ENCODE measurements at regions not wholly inside any gene's neighbourhood (a gene's known extent, or its start where the extent isn't known, plus 50 kb on each side); places are given as distances from the start of the nearest gene placed in this dataset.

DNA sequence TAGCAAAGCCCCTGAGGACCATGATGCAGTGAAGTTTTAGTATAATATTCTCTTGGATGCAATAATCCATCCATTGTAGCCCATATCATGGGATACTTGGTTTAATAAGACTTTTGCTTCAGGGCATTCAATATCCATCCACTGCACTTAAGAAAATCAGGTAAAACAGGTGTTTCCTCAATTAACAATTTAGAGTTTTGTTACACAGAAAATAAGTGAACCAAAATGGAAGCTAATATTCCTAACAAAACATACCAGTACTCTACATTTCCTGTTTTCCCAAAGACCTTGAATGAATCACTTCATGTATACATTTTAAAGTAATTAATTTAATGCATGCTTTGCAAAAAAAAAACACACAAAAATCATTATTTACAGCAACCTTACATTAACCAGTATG is 305.6 kb downstream of the NR2F1-AS1 start:
- no peak for DNase-seq (ENCODE audit: low read depth)

DNA sequence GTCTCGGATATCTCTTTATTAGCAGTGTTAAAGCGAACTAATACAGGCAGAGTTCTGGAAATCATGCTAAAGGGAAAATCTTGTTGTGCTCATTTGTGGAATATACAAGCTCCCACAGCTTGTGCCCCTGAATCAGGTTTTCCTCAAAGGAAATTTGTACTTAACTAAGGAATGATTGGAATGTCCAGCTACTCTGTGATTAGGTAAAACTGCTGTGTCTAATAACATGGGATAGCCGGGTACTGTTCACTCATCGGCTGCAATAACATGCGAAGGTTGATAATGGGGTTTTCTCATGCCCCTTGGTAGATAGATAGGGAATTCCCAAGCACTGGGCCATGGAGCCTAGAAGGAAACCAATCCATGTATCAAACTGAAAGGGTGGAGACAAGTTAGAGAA is 306.7 kb downstream of the NR2F1-AS1 start:
- peak; percentile 49 for DNase-seq (ENCODE audit: low read depth)

DNA sequence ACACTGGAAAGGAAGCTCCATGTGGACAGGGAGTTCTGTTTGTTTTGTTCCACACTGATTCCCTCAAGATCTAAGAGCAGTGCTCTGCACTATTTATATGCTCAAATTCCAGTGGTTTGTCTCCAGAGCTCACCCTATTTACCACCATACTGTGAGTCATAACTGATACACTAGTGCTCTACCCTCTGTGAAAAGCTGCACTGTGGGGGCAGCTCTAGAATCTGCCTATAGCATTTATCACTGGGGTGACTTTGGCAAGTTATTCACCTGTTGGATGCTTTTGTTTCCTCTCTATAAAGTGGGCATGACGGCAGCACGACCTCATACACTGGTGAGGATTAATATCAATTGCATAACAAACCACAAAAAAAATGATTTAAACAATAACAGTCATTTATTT is 307.8 kb downstream of the NR2F1-AS1 start:
- DNase-seq (ENCODE audit: low read depth) = peak; percentile 79

DNA sequence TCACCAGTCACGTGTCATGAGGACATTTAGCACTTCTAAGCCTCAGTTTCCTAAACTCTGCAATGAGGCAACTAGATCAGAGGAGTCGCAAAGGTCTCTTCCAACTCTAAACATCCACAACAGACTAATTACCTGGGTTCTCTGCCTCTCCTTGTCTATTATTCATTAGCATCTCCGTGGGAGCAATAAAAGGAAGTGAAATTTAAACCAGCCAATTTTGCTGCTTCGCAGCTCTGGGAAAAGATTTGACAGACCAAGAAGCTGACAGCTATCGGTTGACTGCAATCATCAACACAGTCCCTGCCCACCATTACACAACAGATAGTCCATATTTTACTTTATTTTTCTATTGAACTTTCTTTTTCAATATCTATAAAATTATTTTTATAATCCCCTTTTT is 308.9 kb downstream of the NR2F1-AS1 start:
- no peak for DNase-seq (ENCODE audit: low read depth)

DNA sequence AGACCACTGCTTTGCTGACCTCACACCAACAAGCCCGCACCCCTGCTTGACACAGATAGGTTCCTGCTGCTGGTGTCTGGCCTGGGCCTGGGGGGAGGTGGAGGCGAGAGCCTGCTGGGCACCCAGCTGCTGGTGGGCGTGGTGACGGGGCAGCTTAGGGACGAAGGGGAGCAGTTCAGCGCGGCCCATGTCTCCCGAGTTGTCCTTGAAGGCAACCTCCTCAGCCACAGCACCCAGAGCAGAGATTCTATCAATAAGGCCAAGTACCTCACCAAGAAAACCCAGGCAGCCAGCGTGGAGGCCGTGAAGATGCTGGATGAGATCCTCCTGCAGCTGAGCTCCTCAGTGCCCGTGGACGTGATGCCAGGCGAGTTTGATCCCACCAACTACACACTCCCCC is 313.3 kb downstream of the NR2F1-AS1 start:
- DNase-seq (ENCODE audit: low read depth) = no peak

DNA sequence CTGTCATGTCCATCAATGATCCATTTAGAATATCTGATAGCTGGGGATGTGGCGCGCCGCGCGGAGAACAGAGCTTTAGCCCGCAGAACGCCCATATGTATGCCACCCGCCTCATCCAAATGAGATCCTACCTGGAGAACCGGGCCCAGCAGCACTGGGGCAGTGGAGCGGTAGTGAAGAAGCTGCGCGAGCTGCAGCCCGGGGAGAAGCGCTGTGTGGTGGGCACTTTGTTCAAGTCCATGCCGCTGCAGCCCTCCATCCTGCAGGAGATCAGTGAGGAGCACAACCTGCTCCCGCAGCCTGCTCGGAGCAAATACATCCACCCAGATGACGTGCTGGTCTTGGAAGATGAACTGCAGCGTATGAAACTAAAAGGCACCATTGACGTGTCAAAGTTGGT is 313.7 kb downstream of the NR2F1-AS1 start:
- DNase-seq (ENCODE audit: low read depth) = no peak

DNA sequence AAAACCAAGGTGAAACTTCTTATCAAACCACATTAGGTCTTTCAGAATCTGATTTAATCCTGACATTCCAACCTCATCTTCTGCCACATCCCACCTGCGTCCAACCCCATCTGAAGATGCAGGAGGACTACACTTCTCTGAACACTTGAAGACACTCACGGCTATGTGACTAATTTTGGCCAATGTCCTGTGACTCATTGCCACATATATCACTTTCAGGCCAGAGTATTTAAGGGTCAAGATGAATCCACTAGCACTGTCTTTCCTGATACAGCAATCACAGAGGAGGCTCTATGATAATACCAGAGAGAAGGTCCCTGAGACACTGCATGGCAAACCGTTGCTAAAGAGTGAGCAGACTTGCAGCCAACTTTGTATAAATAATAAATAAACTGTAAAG is 323.4 kb downstream of the NR2F1-AS1 start:
- peak; percentile 62 for DNase-seq (ENCODE audit: low read depth)

DNA sequence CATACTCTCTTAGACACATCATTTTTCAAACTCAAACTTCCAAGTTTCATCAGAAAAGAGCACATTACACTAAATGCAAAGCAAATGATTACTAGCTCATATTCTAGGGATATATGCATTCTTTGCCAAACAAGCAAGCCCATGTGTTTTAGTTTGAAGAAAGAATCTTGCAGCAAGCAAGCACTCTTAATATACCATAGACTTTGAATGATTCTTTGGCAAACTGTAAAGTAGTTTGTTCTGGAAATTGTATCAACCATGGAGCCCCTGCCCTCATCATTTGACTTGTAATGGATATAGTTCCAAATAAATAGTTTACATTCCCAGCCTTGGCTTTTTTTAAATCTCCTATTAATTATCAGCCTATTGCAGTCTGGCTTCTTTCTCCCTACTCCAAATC is 325.2 kb downstream of the NR2F1-AS1 start:
- no peak for DNase-seq (ENCODE audit: low read depth)

DNA sequence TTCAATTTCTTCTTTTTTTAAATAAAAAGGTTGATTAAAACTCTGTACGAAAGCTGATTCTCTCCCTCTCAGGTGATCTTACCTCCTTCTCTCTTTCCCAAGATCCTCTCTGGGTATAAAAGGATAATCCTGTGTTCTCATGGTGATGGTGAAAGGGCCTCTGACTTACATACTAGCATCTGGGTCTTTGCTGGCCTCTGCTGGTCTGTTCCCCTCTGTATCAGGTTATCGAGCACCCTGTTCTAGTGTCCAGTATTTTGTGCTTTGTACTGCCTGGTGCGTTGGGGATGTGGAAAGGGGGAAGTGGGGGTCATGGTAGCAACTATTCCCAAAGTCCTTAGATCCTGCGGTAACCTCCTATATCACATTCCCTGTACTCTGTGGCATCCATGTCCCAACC is 328.9 kb downstream of the NR2F1-AS1 start:
- no peak for DNase-seq (ENCODE audit: low read depth)

DNA sequence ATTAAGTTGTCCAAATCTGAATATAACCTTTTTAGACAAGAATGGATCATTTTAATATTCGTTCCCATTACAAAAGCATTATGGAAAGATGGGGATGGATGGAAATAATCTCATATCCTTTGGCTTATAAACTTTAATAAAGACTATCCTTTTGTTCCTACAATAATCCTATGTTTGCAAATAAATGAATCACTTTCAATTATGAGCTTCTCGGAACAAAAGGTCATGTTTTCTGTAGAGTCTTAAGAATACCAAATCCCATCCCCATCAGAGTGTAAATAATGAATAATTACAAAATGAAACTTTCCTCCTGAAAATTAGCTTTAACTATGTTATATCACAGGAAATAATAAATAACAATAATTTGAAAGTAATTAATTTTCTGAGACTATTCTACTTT is 329.7 kb downstream of the NR2F1-AS1 start:
- no peak for DNase-seq (ENCODE audit: low read depth)

DNA sequence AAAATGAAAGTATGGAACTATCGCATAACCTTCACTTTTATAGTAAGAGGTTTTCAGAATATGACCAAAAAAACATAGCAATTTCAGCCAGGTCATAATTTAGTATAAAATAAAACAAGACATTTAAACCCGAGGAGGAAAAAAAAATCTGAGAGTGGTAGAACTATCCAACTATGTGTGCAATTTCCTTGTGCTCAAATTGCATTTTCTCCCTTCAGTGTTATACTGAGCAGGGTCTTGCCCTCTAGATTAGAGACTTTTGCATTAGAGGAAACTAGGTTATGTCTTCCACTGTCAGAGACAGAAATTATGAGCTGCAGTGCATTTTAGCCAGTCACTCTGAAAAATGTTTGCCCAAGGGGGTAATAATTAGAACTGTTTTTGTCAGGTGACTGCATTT is 330.6 kb downstream of the NR2F1-AS1 start:
- no peak for DNase-seq (ENCODE audit: low read depth)

DNA sequence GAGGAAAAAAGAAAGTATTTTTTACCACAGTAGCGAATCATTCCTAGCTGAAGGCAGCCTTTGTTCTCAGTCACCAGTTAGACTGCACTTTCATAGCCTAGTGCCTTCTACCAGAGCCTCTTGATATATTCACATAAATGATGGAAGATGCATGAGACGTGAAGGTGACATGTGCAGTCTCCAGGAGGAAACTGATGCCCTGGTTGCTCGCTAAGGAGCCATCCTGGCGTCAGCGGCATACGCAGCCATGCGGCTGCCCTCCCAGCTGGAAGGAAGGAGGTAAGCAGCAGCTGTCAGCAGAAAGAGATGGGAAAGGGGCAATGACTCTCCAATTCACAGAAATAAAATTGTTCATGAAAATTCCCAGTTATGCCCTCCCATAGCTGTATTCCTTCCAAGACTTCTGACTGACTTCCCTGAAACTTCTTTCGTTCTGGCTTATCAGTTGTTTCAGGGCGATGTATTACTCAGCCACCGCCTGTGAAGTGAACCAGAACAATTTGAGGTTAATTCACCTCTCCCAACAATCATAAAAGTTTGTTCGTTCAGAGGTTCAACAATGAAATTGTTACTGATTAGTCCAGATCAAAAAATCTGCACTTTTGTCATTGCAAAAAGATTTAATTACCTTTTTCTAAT is 331.2 kb downstream of the NR2F1-AS1 start:
- no peak for DNase-seq (ENCODE audit: low read depth)

DNA sequence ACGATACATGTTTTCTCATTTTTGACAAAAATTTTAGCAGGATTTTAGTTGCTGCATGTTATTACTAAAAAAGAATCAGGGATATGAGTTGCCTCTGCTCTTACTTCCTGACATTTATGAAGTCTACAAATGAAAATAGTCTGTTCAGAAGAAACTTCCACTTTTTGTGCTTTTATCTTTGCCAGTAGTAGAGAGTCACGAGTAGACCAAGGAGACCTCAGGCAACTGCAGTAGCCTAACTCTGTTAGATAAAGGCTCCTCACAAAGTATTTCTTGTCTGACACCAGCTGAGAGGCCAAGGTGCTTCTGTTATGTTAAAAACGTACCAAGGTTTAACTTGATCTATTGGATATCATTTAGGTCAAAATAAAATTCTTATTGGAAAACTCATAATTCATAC is 333.9 kb downstream of the NR2F1-AS1 start:
- DNase-seq (ENCODE audit: low read depth) = no peak

DNA sequence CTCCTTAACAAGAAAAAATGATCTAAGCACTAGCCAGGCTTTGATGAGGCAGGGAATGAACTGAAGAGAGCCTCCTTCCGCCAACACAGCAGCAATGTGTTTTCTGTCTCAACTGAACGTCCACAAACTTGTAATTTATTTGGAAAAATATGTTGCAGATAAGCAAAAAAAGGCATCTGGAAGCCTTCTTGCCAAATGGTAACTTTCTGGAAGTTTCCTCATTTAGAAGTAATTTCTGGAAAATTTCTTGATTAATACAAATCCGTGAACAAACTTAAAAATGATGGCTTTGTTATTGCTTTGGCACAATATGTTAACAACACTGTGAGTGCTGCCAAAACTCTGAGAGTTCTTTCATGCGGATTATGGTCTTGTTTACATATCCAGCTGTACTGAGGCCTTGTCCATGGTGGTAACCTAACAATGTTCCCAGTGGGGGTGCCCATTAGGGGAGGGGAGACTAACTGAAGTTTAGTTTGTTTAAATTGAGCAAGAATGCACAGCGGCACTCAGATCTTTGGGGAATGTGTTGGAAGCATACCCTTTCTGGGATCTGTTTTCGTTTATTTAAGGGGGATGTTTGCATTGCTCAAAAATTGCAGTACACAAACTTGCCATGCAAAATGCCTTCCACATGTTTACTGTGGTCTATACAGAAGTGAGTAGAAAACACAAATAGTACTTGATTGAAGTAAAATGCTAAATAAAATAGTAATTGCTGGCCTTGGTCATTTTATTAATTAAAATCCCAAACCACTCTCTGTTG is 334.7 kb downstream of the NR2F1-AS1 start:
- DNase-seq (ENCODE audit: low read depth) = peak; percentile 16

DNA sequence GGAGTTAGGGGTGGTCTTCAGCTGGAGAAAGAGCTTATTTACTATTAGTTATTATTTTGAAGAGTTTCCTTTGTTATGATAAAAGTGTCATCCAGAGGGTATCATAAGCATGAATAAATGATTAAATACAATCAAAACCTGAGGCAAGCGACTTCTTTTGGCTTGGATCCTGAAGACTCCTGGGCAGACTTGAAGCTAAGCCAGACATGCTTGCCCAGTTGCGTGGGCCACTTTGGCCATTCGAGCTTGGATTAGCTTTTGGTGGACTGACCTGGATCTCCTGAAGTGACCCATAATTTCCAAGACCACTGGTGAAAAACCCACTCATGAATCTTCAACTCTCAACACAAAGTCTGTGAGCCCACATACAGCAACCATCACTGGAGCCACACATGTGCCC is 335.8 kb downstream of the NR2F1-AS1 start:
- DNase-seq (ENCODE audit: low read depth) = no peak

DNA sequence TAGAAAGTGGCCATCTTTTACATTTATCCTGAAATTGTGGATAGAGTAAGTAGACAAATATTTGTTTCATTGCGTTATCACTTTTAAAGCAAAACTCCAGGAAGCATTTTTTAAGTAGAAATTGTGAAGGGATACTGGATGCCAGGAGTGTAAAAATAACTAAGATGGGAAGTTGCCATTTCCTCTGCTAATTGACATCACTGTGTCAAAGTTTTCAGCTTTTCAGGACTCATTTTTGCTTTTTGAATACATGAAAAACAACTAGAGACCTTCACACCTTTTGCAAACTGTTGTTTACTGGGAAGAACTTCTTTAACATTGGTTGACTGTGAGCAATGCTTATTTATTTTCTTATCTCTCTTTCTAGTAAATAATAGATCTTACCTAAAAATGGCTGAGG is 337.5 kb downstream of the NR2F1-AS1 start:
- no peak for DNase-seq (ENCODE audit: low read depth)

DNA sequence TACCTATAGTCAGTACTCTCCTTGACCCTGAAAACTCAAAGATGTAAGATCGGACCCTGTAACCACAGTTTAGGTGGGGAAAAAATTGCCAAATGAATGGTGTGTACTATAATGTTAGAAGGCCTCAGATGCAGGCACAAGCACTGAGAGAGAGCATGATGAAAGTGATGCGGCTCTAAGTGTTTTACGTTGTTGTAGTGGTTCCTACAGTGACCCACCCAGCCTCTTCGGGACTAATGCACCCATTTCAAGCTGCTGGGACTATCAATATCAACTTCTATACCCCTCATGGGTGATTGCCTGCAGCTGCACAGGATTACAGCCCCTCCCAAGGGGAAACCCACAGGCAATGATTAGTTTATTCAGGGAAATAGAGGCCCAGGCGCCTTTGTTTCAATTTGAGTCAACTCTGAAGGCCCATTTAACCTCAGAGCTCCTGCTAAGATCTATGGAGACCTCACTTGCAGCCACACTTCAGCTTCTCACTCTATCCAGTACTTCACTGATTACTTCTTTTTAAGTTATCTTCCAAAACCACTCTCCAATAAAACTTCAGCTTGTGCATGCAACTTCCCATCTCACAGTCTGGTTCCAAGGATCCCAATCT is 340.7 kb downstream of the NR2F1-AS1 start:
- DNase-seq (ENCODE audit: low read depth) = no peak

DNA sequence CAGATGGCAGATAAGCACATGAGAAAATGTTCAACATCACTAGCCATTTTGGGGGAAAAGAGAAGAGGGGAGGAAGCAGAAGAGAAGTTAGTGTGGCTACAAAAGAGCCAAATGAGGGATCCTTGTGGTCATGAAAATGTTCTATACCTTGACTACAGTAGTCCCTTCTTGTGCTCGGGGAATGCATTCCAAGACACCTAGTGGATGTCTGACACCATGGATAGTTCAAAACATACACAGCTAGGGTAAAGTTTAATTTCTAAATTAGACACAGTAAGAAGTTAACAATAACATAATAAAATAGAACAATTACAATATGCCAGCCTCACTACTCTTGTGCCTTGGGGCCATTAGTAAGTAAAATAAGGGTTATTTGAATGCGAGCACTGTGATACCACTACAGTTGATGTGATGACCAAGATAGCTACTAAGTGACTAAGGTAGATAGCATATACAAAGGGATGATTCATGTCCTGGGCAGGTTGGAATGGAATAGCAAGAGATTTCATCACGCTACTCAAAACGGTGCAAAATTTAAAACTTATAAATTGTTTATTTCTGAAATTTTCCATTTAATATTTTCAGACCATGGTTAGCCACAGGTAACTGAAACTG is 344.1 kb downstream of the NR2F1-AS1 start:
- peak; percentile 69 for DNase-seq (ENCODE audit: low read depth)

DNA sequence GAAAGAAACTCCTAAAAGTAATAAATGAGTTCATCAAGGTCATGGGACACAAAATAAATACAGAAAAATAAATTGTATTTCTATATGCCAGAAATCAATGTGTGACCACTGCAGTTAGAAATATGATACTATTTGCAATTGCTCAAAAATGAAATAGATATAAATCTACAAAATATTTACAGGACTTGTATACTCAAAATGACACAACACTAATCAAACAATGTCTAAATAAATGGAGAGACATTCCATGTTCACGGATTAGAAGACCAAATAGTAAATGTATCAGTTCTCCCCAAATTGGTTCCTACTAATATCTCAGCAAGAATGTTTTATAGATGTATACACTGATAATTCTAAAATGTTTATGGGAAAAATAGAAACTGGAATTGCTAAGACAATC is 345.3 kb downstream of the NR2F1-AS1 start:
- DNase-seq (ENCODE audit: low read depth) = no peak

DNA sequence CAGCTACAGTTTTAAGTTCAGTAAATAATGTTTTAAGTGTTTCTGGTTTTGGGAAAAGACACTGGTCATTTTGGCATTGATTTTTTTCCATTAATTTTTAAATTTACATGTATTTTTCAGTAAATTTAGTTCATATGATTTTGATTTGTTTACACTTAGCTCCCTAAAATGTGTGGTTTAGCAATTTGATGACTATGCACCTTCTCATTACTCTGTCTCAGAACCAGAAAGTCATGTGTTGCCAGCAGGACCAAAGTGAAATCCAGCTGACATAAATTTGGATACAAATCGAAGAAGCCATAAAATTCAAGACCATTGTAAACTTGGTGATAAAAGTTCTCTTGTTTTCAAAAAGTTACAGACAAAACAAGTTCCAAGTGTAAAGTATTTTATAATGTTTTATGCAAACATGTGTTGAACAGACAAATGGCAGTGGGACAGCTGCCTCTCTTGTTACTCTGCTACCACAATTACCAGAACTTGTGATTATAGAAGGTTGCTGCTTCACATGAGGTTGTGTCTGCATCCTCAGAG is 354.8 kb downstream of the NR2F1-AS1 start:
- no peak for DNase-seq (ENCODE audit: low read depth)

DNA sequence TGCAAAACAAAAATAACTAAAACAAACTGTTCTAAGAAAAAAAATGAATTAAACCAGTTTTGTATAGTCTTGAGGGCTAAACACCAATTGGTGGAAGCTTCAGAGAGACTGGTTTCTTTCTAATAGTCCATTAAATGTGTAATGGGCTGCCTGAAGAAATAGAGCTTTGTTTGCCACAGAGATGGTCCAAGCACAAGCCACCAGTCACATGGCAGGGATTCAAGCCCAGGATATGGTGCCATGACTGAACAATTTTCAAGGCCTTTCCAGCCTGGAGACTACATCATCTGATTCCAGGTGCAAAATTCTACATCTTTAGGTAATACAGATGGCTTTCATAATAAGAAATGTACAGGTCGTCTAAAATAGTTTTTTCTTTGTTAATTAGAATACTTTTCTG is 355.3 kb downstream of the NR2F1-AS1 start:
- DNase-seq (ENCODE audit: low read depth) = no peak

DNA sequence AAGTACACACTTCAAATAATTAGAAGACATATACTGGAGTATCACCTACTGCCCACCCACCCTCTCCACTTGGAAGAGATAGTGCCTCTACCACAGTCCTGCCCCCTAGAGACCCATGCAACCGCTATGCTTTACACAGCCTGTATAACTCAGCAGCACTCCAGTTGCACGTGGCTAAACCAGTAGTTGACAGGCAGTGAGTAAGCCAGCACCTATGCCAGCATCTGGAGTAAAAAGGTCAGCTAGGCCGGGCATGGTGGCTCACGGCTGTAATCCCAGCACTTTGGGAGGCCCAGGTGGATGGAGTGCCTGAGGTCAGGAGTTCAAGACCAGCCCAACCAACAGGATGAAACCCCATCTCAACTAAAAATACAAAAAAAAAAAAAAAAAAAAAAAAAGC is 356.4 kb downstream of the NR2F1-AS1 start:
- no peak for DNase-seq (ENCODE audit: low read depth)

DNA sequence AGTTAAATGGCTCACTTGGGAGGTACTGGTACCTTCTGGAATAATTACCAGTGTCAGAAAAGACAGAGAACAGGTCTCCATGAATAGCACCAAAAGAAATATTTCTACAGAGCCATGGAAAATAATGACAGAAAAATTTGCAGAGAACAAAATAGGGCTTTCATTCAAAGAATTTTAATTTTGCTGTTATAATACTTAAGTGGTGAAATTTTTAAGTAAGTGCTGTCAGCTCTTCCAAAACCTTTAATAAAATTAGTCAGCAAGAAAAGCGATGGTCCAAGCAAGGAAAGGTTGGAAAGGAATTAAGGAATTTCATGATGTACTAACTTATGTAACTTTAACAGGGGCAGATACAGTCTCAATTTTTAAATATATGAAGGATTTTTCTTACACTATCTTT is 359.2 kb downstream of the NR2F1-AS1 start:
- DNase-seq (ENCODE audit: low read depth) = no peak
